H1 (cell line): ENCODE measurements at regions not wholly inside any gene's neighbourhood (a gene's known extent, or its start where the extent isn't known, plus 50 kb on each side); places are given as distances from the start of the nearest gene placed in this dataset.

Experiments used
- CTCF ChIA-PET: fragments of 300-600 bp; sonication (Branson Sonifier 250); formaldehyde crosslinking; loops from one replicate; lab custom pipeline; 2021; ENCODE audit not compliant: partially characterized antibody; lab: Charles Lee
- POLR2A ChIA-PET: fragments of 300-600 bp; sonication (Branson Sonifier 250); formaldehyde crosslinking; loops from one replicate; lab custom pipeline; 2021; ENCODE audit warnings: inconsistent platforms; ENCODE audit not compliant: partially characterized antibody; lab: Charles Lee
- DNase-seq, 2 experiments: peaks; one replicate each; pipeline versions ENCODE4 v3.0.0 to v3.0.0-alpha.2; 2010 to 2022; ENCODE audit warnings: low spot score in 2 of 2, low read depth in 1 of 2, mixed read lengths in 1 of 2
- FAIRE-seq: peaks from 2 replicates; lab custom pipeline; 2011; peaks lifted over from hg19 to GRCh38; lab: Jason Lieb, UNC
- H2AFZ ChIP-seq: 2 replicates; pipeline ENCODE4 v1.8.1; 2012; ENCODE audit warnings: low read length, inconsistent platforms
- H2AK5ac ChIP-seq: 2 replicates; pipeline ENCODE4 v1.6.1; 2013; ENCODE audit warnings: low read depth, low read length
- H2BK120ac ChIP-seq: replicated peaks from 2 replicates; pipeline ENCODE3; 2013; ENCODE audit warnings: low read depth, low read length, inconsistent platforms
- H2BK12ac ChIP-seq: 2 replicates; pipeline ENCODE4 v1.6.1; 2013; ENCODE audit warnings: low read depth, low read length
- H2BK15ac ChIP-seq: 2 replicates; pipeline ENCODE4 v1.6.1; 2013; ENCODE audit warnings: low read length
- H2BK20ac ChIP-seq: 2 replicates; pipeline ENCODE4 v1.6.1; 2013; ENCODE audit warnings: low read length
- H2BK5ac ChIP-seq: 2 replicates; pipeline ENCODE4 v1.6.1; 2013; ENCODE audit warnings: low read depth, low read length
- H3K14ac ChIP-seq: 2 replicates; pipeline ENCODE4 v1.6.1; 2013; ENCODE audit warnings: inconsistent platforms; ENCODE audit not compliant: insufficient read length
- H3K18ac ChIP-seq: 2 replicates; pipeline ENCODE4 v1.6.1; 2013; ENCODE audit warnings: low read length; ENCODE audit errors: extremely low read depth
- H3K23ac ChIP-seq: 2 replicates; pipeline ENCODE4 v1.6.1; 2013; ENCODE audit warnings: inconsistent platforms; ENCODE audit not compliant: insufficient read length
- H3K23me2 ChIP-seq: 2 replicates; pipeline ENCODE4 v1.6.1; 2013; ENCODE audit warnings: low read depth, low read length
- H3K27ac ChIP-seq: 2 replicates; pipeline ENCODE4 v1.6.1; 2011; ENCODE audit warnings: low read depth, low read length, inconsistent platforms
- H3K27me3 ChIP-seq, 4 experiments: replicated peaks in 1 of 4; 1 replicate in 1 of 4; 2 replicates in 3 of 4; pipeline versions ENCODE4 v1.6.1 to v1.8.1; 2011 to 2013; ENCODE audit warnings: low read length in 3 of 4, mild to moderate bottlenecking in 3 of 4, inconsistent platforms in 2 of 4, mixed read lengths in 2 of 4, moderate library complexity in 1 of 4; ENCODE audit not compliant: control insufficient read depth in 3 of 4, insufficient read depth in 3 of 4; ENCODE audit errors: extremely low read depth in 1 of 4
- H3K36me3 ChIP-seq, 4 experiments: 2 replicates each; pipeline versions ENCODE4 v1.6.1 to v1.8.1; 2011 to 2013; ENCODE audit warnings: mild to moderate bottlenecking in 4 of 4, low read length in 3 of 4, moderate library complexity in 2 of 4, control low read depth in 1 of 4, inconsistent platforms in 1 of 4; ENCODE audit not compliant: insufficient read depth in 4 of 4, control insufficient read depth in 2 of 4
- H3K4ac ChIP-seq: replicated peaks from 2 replicates; pipeline ENCODE3; 2013; ENCODE audit warnings: low read length, low read depth, mixed read lengths, inconsistent platforms; ENCODE audit not compliant: insufficient read length
- H3K4me1 ChIP-seq, 4 experiments: replicated peaks in 1 of 4; 1 replicate in 1 of 4; 2 replicates in 3 of 4; pipeline versions ENCODE4 v1.6.1 to v1.8.1; 2011 to 2013; ENCODE audit warnings: low read length in 3 of 4, inconsistent platforms in 2 of 4, mixed read lengths in 1 of 4; ENCODE audit not compliant: insufficient read depth in 4 of 4, control insufficient read depth in 3 of 4
- H3K4me2 ChIP-seq, 2 experiments: 2 replicates each; pipeline versions ENCODE4 v1.6.1 to v1.8.1; 2011 to 2013; ENCODE audit warnings: low read depth in 2 of 2, low read length in 2 of 2, control low read depth in 1 of 2, inconsistent platforms in 1 of 2, mild to moderate bottlenecking in 1 of 2; ENCODE audit not compliant: insufficient read depth in 1 of 2
- H3K4me3 ChIP-seq, 4 experiments: fragments of 200-600, 300-600 bp in 1 of 4; sonication (generic), shearing (Covaris generic), sonication (Bioruptor Twin) in 1 of 4; 2 replicates each; pipeline versions ENCODE4 v1.5.1 to v1.8.1; 2011 to 2016; ENCODE audit warnings: low read length in 4 of 4, low read depth in 3 of 4, control low read depth in 2 of 4, inconsistent platforms in 2 of 4, mild to moderate bottlenecking in 2 of 4, mixed read lengths in 1 of 4, moderate library complexity in 1 of 4; ENCODE audit not compliant: insufficient read depth in 2 of 4; ENCODE audit errors: extremely low read depth in 1 of 4
- H3K56ac ChIP-seq: replicated peaks from 2 replicates; pipeline ENCODE3; 2013; ENCODE audit warnings: low read depth, mild to moderate bottlenecking, mixed read lengths, low read length, inconsistent platforms; ENCODE audit not compliant: insufficient read length
- H3K79me1 ChIP-seq: 2 replicates; pipeline ENCODE4 v1.6.1; 2013; ENCODE audit warnings: low read depth, low read length, control low read depth
- H3K79me2 ChIP-seq, 2 experiments: 2 replicates each; pipeline versions ENCODE4 v1.6.1 to v1.8.1; 2012 to 2013; ENCODE audit warnings: low read length in 2 of 2, mild to moderate bottlenecking in 2 of 2, inconsistent platforms in 1 of 2; ENCODE audit not compliant: insufficient read depth in 2 of 2, control insufficient read depth in 1 of 2
- H3K9ac ChIP-seq, 4 experiments: replicated peaks in 1 of 4; 1 replicate in 1 of 4; 2 replicates in 3 of 4; pipeline versions ENCODE4 v1.6.1 to v1.8.1; 2011 to 2013; ENCODE audit warnings: low read depth in 3 of 4, low read length in 3 of 4, control low read depth in 2 of 4, mild to moderate bottlenecking in 2 of 4, moderate library complexity in 2 of 4, inconsistent platforms in 1 of 4; ENCODE audit errors: extremely low read depth in 1 of 4
- H3K9me3 ChIP-seq, 2 experiments: 2 replicates each; pipeline versions ENCODE4 v1.6.1 to v1.8.1; 2012 to 2013; ENCODE audit warnings: mild to moderate bottlenecking in 2 of 2, moderate library complexity in 2 of 2, control low read depth in 1 of 2, inconsistent platforms in 1 of 2, low read depth in 1 of 2, low read length in 1 of 2, mixed read lengths in 1 of 2; ENCODE audit not compliant: insufficient read depth in 2 of 2
- H4K20me1 ChIP-seq, 2 experiments: replicated peaks in 1 of 2; 2 replicates each; pipeline versions ENCODE3 to v1.8.1; 2011 to 2013; ENCODE audit warnings: inconsistent platforms in 2 of 2, low read length in 2 of 2, mild to moderate bottlenecking in 1 of 2; ENCODE audit not compliant: insufficient read depth in 2 of 2, control insufficient read depth in 1 of 2
- H4K5ac ChIP-seq: 2 replicates; pipeline ENCODE4 v1.6.1; 2013; ENCODE audit warnings: low read length, low read depth, mixed read lengths, inconsistent platforms; ENCODE audit not compliant: insufficient read length
- H4K8ac ChIP-seq: 2 replicates; pipeline ENCODE4 v1.8.0; 2013; ENCODE audit warnings: mild to moderate bottlenecking, moderate library complexity, low read length, inconsistent platforms; ENCODE audit not compliant: insufficient read depth; ENCODE audit errors: extremely low read depth
- H4K91ac ChIP-seq: replicated peaks from 2 replicates; pipeline ENCODE3; 2013; ENCODE audit warnings: low read length, mixed read lengths, inconsistent platforms; ENCODE audit not compliant: insufficient read length
- ASH2L ChIP-seq: fragments of 200-600, 300-600 bp; sonication (generic); IDR thresholded peaks from one replicate; pipeline ENCODE4 v1.7.1; 2017; ENCODE audit warnings: low read length
- CHD2 ChIP-seq: IDR thresholded peaks from 2 replicates; pipeline ENCODE4 v1.6.1; 2012; ENCODE audit warnings: low read length, improper control_type of control experiment
- GABPA ChIP-seq: IDR thresholded peaks from 2 replicates; pipeline ENCODE4 v1.6.1; 2011; ENCODE audit warnings: mild to moderate bottlenecking, low read length, moderate library complexity, borderline replicate concordance; ENCODE audit not compliant: insufficient read depth
- GTF2F1 ChIP-seq: IDR thresholded peaks from 2 replicates; pipeline ENCODE4 v1.6.1; 2012; ENCODE audit warnings: low read depth, low read length, improper control_type of control experiment, borderline replicate concordance
- KDM4A ChIP-seq: IDR thresholded peaks from one replicate; pipeline ENCODE4 v1.7.1; 2012; ENCODE audit warnings: low read depth, mild to moderate bottlenecking, moderate library complexity, low read length, inconsistent platforms; ENCODE audit not compliant: severe bottlenecking
- KDM5A ChIP-seq: fragments of 200-600 bp; IDR thresholded peaks from 2 replicates; pipeline ENCODE4 v1.7.1; 2012; ENCODE audit warnings: mild to moderate bottlenecking, low read length, inconsistent platforms, mixed read lengths
- POLR2A ChIP-seq, 2 experiments: IDR thresholded peaks; 1 replicate in 1 of 2; 2 replicates in 1 of 2; pipeline ENCODE4 v1.6.1; 2011; ENCODE audit warnings: low read depth in 2 of 2, low read length in 2 of 2, mild to moderate bottlenecking in 2 of 2; ENCODE audit errors: control extremely low read depth in 1 of 2
- RBBP5 ChIP-seq: IDR thresholded peaks from 2 replicates; pipeline ENCODE4 v1.7.1; 2012; ENCODE audit warnings: low read depth, mild to moderate bottlenecking, inconsistent platforms, low read length, moderate library complexity, borderline replicate concordance
- WGBS, 2 experiments: shearing (Covaris generic) in 1 of 2; methylation state at CpG; one replicate each; pipeline versions ENCODE4 v1.1.6 to v1.1.7; 2013 to 2015; ENCODE audit warnings: low lambda C conversion rate in 2 of 2, mixed read lengths in 2 of 2, inconsistent platforms in 1 of 2, low coverage in 1 of 2, missing lambda C conversion rate in 1 of 2; ENCODE audit not compliant: insufficient replicate concordance in 2 of 2, insufficient coverage in 1 of 2, insufficient read length in 1 of 2; ENCODE audit errors: extremely low coverage in 1 of 2, missing lambda C conversion rate in 1 of 2; 5-methylcytosine and 5-hydroxymethylcytosine counted together
- TF ChIP-seq, protein P1 (sequence below): IDR thresholded peaks from 2 replicates; pipeline ENCODE4 v1.6.1; 2012; ENCODE audit warnings: low read length, inconsistent platforms
- TF ChIP-seq, protein P2 (sequence below): IDR thresholded peaks from 2 replicates; pipeline ENCODE4 v1.6.1; 2012; ENCODE audit warnings: inconsistent platforms

DNA sequence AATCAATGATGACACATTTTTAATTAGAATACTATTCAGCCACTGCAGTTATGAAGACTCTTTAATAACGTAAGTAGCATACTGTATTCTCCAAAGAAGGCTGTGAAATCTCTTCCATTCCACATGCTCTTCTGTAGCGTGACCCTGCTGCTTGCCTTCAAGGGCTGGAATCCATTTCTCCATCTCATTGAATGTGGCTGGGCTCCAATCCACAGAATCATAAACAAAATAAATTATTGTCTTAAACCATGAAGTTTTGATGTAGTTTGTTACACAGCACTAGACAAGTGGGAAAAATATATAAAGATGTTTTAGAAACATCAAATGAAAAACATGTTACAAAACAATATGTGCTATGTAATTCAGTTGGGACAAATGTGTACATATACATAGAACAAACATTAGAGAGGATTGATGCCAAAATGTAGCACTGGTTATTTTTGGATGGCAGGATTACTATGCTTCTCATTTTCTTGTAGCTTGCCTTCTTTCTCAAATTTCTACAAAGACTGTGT lies 410.8 kb upstream of the PODXL start:
- Histone ChIP-seq H3K23me2 (no peaks in the 10 kb centered on the region), H4K8ac (no peak overlapping the region), H4K20me1 (no peaks in the 10 kb centered on the region), H3K27me3 (no peaks in the 10 kb centered on the region), H3K36me3 (no peaks in the 10 kb centered on the region), H3K4me1 (peaks cover 0 to 4% (median 2%) of the 10 kb centered on the region in 4 experiments; a peak in 2 of 7 replicates), H2BK15ac (no peak overlapping the region), H3K18ac (no peak overlapping the region), H2BK120ac (no peak overlapping the region), H2BK20ac (no peak overlapping the region), H3K23ac (no peak overlapping the region), H3K79me2 (no peaks in the 10 kb centered on the region), H3K4me3 (no peak overlapping the region), H3K4me2 (no peak overlapping the region), H2AK5ac (no peak overlapping the region), H2BK12ac (no peak overlapping the region), H3K9ac (no peak overlapping the region), H2AFZ (no peak overlapping the region), H4K5ac (no peak overlapping the region), H3K9me3 (no peaks in the 10 kb centered on the region), H3K14ac (no peak overlapping the region), H3K79me1 (no peaks in the 10 kb centered on the region), H3K27ac (no peak overlapping the region), H2BK5ac (no peak overlapping the region), H3K4ac (no peak overlapping the region), H3K56ac (no peak overlapping the region), H4K91ac (no peak overlapping the region)
- ChIA-PET CTCF (interaction anchor here (1.0 kb wide), 1 partner anchor 108 kb away, joined by 4 read pairs; no protein-coding TSS in a partner anchor), POLR2A (no interaction called here)
- WGBS, 2 experiments = 82% methylated on average over 2 of the region's 2 CpGs; no CpG with 5 or more reads in 1 of the 2 experiments
- FAIRE-seq = no peak
- no peak for DNase-seq
- TF ChIP-seq KDM5A (no peak), POLR2A (IDR thresholded peaks at IDR 0.05; ENCODE audit: control extremely low read depth in 1 of 2, low read depth in 2 of 2, low read length in 2 of 2) (no peak), RBBP5 (no peak), KDM4A (no peak), GTF2F1 (no peak), ASH2L (no peak), GABPA (no peak), CHD2 (no peak)
- TF ChIP-seq, protein P1, sequence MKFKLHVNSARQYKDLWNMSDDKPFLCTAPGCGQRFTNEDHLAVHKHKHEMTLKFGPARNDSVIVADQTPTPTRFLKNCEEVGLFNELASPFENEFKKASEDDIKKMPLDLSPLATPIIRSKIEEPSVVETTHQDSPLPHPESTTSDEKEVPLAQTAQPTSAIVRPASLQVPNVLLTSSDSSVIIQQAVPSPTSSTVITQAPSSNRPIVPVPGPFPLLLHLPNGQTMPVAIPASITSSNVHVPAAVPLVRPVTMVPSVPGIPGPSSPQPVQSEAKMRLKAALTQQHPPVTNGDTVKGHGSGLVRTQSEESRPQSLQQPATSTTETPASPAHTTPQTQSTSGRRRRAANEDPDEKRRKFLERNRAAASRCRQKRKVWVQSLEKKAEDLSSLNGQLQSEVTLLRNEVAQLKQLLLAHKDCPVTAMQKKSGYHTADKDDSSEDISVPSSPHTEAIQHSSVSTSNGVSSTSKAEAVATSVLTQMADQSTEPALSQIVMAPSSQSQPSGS = no peak
- TF ChIP-seq, protein P2, sequence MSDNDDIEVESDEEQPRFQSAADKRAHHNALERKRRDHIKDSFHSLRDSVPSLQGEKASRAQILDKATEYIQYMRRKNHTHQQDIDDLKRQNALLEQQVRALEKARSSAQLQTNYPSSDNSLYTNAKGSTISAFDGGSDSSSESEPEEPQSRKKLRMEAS = no peak
